ENCODE measurements at regions not wholly inside any gene's neighbourhood (a gene's known extent, or its start where the extent isn't known, plus 50 kb on each side); places are given as distances from the start of the nearest gene placed in this dataset.
"Not testable (repeated sequence)": the region's sequence is repeated elsewhere in the genome, so short reads cannot be mapped to it uniquely, and the experiment has no call there.

DNA sequence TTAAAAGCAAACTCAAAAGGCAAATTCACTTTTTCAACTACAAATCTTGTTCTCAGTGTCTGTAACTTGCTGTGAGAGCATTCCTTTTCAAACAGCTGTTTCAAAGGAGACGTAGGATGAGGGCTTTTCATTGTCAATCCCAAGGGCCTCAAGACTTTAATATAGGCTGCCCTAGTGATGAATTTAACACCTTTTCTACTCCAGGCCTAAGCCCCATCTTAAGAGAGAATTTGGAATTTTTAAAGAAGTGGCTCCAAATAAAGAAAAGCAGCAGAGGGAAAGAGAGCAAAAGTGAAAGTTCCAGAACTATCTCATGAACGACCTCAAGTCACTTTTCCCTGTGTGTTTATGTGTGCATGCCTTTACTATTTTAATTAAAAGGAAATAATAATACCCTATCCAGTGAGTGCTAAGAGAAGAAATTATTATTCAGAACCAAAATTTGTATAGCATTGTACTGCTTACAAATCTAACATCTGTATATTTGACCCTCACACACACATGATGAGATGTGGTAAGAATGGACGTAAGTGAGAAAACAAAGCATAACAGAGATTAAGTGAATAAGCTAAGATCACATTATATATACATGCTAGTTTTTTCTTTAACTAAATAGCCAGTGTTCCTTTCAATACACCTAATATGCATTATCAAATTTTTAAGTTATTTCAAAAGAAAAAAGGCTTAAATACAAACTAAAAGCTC, 196.4 kb downstream of the VGLL3 start:
- DNase-seq: no peak

DNA sequence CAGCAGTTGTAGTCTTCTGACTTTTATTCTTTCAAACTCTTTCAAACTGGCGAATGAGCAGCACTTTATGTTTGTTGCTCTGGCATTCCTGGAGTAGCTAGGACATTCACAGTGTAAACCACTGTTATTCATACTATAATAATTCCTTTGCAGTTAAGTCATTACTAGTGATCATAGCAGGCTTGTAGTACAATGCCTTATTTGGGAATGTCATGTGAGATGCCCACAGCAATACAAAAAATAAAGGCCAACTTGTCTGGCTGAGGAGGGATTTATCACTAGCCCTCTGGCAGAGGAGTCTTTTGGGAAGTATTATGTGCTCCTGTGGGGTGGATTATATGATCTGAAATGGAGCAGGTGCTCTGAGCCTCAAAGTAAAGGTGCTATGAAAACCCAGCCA, 197.2 kb downstream of the VGLL3 start:
- peak; percentile 98 for DNase-seq

DNA sequence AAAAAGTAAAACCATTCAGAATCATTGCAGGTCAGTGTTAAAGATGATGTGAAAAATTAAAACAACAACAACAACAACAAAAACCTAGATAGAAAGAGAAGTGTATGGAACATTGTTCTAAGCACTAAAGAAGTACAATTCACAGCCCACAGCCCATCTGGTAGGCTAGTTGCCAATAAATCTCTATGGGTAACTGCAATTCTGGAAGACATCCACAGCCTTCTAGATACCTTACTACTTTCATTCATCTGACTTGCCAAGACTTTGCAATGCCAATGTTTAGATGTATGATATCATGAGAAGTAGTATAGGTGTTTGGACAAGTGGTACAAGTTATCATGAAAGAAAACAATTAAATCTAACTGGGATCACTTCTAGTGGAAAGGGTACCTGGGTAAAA, 198.6 kb downstream of the VGLL3 start:
- no peak for DNase-seq

DNA sequence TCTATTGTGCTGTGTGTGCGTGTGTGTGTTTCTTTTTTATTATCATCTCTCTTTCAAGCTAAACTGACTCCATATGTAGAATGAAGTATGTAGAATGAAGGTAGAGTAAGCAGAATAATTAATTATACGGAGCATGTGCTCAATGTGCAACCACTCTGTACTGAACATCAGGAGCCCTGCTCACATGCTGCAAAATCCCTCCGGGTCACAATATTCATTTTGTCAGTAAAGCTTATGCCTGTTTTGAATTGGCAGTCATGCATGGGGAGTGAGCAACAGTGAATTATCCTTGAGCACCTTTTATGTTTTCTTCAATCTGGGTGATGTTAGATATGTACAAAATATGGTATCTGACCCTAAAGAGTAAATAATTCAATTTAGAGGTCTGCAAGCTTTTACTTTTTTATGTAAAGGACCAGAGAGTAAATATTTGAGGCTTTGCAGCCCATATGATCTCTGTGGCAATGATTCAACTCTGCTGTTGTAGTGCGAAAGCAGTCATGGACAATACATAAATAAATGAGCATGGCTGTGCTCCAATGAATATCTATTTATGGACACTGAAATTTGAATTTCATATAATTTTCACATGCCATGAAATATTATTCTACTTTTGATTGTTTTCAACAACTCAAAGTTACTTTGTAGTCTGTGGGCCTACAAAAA, 199.9 kb downstream of the VGLL3 start:
- DNase-seq: no peak

DNA sequence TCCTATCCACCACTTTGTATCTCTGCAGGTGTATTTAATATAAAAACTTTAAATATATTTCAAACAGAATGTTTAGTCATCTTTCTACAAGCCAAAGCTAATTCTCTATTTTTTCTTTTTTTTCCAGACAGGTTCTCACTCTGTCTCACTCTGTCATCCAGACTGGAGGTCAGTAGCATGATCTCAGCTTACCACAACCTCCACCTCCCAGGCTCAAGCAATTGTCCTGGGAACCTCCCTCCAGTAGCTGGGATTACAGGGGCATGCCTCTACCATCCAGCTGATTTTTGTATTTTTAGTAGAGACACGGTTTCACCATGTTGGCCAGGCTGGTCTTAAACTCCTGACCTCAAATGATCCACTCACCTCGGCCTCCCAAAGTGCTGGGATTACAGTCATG, 202.6 kb downstream of the VGLL3 start:
- peak; percentile 58 for DNase-seq

DNA sequence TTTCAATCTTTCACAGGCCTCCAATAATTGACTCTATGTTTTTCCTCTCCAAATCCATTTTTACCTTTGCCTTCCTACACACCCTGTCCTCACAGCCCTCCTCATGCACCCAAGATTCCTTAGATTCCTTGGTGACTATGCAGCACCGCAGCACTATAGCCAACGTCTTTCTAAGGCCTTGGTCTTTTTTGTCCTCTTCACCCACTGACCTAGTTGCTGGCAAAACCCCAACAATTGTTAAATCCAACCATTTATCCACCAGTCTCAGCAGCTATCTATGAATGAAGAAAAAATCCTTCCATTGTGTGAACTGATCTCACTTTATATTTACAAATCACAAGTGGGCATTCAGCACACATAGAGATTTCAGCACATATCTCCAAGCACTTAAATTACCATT, 203.9 kb downstream of the VGLL3 start:
- peak; percentile 56 for DNase-seq

DNA sequence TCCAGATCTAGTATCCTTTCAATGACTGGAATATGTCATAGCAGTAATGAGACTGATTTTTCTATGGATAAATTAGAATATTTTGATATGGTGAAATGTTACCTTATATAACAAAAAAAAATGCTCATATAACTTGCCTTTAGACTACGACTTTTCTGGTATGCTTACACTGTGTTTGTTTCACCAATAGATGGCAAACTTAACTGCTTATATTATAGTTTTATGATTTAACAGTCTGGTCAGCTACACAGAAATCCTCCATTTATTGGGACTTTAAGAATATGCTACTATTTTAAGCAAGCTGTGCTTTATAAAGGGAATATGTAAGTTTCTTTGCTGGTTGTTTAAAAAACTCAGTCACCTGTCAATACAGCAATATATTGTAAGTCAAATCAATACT, 205.6 kb downstream of the VGLL3 start:
- peak; percentile 75 for DNase-seq

DNA sequence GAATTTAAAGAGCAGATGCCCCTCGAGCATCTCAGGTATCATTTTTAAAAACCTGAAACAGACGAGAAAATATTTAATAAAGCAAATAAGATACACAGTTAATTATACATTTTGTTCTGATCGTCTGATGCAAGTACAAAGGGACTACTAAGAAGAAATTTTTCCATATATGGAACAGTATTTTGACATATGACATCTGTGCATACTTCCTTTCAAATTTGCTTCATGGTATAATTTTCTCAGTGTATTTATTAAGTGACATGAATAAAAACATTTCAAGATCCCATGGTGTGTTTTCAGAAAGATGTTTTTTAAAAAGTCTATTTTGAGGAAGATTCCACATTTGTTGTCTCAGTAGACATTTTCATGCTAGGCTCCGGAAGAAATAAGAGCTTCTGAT, 208.1 kb downstream of the VGLL3 start:
- peak; percentile 35 for DNase-seq

DNA sequence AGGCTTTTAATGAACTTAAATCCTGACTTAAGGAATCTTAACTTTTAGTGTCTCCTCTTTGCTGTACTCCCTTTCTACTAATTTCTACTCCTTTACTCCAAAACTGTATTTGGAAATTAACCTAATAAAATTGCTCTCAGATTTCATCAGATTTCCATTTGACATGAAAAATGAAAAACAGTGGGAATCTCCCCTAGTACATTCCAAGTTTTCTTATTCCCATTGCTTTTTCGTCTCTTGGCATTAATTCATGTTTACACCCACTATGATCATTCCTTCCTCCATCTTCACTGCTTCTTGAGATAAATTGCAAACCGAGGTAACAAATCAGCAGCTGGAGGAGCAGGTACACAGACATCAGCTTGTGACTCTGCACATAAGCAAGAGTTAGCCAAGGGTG, 208.7 kb downstream of the VGLL3 start:
- peak; percentile 89 for DNase-seq

DNA sequence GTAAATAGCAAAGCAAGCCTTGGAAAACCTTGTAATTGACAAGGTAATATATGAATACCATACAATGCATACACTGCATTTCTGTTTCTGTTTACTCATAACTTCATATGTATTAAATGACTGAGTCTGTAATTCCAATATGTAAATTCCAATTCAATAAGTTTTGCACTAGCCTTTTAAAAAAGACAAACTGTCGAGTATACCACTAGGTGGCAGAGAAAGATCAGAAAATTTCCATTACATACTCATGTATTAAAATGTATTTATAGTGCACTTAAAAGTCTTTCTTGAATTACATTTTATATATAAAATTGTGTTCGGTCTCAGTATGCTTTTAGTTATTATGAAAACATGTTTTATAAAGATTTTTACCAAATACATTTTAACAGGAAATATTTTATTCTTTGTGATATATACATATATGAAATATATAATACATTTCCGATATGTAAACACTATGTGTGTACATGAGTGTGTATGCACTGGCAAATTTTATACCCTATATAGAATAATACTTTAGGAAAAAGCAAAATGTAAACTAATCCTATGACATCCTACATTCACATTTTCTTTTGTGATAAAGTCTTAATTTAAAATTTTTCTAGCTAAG, 216.8 kb downstream of the VGLL3 start:
- DNase-seq: peak; percentile 57

DNA sequence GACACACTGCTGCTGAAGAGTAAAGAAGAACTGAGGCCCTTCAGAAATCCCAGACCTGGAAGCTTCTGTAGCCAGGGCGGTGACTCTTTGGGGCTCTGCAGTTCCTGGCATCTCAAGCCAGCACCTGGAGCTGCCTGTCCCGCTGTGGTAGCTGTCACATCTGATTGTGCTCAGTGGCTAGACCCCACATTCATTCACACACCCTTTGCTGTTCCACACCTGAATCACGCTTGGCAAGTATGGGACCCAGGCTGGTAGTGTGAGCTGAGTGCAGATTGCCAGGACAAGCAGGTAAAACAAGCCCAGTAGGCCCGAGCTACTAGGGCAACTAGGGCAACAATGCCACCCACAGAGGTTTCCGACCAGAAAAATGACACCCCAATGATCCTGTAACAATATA, 218.2 kb downstream of the VGLL3 start:
- no peak for DNase-seq

DNA sequence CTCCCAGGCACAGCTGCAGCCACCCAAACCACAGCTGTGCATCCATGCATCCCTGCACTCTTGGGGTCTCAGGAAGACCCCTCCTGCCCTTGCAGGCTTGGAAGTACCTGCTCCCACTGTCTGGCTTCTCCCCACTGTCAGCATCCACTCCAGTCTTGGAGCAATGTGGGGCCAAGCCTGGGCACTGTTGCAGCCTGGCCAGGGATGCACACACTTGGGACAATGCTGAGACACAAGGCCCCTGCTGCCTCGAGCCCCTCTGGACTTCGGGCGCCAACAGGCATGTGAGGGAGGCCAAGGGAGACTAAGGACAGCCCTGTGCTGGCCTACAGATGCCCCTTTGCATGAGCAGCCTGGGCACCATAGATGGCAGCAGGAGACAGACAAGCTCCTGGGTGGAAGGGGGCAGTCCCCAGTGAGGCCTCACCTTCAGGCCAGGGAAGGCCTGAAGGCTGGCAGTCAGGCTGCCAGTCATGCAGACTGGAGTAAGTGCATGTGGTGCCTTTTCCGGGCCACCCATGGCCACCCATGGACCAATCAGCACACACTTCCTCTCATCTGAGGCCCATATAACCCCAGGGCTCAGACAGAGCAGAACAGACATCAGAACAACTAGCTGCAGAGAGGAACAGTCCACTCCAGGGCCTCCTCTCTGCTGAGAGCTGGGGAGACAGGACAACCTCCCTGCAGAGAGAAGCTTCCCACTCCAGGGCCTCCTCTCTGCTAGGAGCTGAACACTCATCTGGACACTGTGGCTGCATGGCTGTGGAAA, 219.0 kb downstream of the VGLL3 start:
- no peak for DNase-seq

DNA sequence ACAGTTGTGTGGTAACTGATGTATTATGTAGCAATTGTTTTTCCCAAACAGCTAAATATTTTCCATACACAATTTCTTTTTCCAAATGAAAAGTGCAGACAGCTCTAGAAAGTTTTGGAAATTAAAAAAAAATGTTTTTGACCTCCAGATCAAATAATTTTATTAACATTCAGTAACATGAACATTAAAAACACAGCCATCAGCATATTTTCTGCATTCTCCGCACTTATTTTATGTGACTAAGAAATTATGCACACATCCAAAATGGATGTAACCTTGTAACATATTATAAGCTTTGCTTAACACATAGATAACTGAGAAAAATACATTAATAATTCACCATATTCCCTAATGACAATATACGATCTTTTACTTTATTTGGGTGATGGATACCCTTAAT, 224.6 kb downstream of the VGLL3 start:
- DNase-seq: no peak

DNA sequence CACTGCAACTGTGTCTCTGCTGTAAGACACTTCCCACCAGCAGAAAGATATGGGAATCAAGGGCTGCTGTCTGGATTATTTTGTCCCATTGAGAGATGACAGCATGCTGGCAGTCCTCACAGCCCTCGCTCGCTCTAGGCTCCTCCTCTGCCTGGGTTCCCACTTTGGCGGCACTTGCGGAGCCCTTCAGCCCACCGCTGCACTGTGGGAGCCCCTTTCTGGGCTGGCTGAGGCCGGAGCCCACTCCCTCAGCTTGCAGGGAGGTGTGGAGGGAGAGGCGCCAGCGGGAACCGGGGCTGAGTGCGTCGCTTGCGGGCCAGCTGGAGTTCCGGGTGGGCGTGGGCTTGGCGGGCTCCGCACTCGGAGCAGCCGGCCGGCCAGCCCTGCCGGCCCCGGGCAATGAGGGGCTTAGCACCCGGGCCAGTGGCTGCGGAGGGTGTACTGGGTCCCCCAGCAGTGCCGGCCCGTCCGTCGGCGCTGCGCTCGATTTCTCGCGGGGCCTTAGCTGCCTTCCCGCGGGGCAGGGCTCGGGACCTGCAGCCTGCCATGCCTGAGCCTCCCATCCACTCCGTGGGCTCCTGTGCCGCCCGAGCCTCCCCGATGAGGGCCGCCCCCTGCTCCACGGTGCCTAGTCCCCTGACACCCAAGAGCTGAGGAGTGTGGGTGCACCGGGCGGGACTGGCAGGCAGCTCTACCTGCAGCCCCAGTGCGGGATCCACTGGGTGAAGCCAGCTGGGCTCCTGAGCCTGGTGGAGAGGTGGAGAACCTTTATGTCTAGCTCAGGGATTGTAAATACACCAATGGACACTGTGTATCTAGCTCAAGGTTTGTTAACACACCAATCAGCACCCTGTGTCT, 233.4 kb downstream of the VGLL3 start:
- DNase-seq: not testable (repeated sequence)

DNA sequence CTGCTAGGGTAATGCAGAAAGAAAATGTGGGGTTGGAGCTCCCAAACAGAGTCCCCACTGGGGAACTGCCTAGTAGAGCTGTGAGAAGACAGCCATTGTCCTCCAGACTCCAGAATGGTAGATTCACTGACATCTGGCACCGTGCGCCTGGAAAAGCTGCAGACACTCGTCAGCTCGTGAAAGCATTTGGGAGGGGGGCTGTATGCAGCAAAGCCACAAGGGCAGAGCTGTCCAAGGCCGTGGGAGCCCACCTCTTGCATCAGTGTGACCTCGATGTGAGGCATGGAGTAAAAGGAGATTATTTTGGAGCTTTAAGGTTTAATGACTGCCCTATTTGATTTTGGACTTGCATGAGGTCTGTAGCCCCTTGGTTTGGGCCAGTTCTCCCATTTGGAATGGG, 242.9 kb downstream of the VGLL3 start:
- DNase-seq: no peak

DNA sequence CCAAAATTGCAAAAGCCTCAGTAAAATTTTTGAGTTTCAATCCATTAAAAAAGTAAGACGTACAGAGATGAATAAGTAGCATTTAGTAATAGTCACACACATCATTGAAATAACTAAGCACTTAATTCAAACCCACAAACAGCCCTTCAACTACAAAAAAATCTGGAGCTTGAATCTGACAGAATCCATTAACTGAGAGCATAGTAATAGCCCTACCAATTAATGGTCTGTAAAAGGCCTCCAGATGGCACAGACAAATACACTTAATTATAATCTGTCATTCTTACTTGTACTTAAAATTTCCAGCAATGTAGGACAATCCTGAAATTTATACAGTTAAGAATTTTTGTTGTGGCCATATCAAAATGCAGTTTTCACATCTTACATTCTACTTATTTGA, 246.9 kb downstream of the VGLL3 start:
- no peak for DNase-seq

DNA sequence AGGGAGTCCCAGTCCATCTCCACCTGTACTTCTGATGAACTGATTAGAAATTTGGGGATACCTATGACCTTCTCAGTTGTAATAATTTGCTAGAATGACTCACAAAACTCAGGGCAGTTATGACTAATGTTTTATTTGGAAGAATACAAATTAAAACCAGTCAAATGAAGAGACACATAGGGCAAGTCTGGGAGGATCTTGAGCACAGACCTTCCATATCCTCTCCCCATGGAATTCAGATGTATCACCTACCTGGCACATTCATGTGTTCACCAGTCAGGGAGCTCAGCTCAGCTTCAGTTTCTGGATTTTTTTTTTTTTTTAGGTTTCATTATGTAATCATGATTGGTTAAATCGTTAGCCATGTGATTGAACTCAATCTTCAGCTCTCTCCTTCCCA, 247.7 kb downstream of the VGLL3 start:
- no peak for DNase-seq

DNA sequence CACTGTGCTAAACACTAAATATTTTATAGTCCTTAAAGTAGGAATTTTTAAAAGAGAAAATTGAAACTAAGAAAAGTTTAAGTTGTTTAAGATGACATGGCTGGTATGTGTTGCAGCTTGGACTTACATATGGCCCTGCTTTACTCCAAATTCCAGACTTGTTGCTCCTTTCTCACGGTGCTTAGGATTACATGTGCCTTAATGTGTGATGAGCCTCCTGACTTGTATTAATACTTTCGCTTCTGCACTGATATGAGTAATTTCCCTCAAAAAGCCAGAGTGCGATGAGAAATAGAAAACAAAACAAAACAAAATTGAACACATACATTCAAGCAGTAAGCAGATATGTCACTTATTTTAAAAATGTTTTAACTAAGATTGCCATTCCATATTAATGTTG, 250.2 kb downstream of the VGLL3 start:
- DNase-seq: peak; percentile 26

DNA sequence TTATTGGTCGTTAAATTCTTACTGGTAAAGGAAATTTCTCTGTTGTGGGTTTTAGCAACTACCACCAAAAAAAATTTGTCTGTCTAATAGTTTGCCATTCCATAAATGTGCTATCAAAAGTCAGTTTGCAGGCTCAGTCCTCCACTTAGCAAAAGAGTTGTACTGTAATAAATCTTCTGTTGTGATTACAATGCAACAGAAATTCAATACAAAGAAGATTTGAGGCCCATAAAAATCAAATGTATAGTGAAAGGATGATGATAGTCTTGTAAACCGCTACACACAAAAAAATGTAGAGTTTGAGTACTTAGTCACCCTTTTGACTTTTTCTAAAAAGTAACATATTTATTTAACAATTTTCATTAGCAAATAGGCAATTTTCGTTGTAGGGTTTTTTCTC, 251.7 kb downstream of the VGLL3 start:
- DNase-seq: no peak

DNA sequence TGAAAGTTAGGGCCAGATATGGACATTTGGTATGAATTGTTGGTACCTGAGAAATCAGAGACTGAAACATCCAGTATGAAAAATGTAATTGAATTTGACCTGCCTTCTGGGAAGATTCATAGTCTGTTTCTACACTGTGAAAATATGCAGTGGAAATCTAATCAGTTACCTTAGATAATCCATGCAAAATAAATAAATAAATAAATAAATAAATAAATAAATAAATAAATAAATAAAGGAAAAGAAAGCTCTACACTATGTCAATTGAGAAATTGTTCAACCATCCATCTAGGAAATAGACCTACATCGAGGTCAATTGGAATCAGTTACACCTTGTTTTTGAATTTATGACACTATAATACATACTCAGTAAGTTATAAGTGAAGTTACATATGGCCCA, 252.3 kb downstream of the VGLL3 start:
- DNase-seq: no peak

DNA sequence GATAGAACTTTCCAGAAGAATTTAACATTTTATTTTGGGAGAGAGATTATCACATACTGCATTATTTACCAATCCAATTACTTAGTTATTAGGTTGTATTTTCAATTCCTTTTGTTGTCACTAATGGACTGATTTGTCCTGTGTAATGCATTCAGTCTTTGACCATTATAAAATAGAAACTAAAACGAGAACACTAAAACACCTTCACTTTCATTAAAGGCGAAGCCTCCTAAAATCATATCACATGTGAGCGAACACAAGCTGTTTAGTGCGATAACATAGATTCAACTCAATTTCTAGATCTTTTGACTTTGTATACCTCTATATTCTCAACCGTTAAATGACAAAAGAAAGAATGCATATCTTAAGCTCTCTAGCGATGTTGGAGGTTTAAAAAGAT, 253.4 kb downstream of the VGLL3 start:
- no peak for DNase-seq

DNA sequence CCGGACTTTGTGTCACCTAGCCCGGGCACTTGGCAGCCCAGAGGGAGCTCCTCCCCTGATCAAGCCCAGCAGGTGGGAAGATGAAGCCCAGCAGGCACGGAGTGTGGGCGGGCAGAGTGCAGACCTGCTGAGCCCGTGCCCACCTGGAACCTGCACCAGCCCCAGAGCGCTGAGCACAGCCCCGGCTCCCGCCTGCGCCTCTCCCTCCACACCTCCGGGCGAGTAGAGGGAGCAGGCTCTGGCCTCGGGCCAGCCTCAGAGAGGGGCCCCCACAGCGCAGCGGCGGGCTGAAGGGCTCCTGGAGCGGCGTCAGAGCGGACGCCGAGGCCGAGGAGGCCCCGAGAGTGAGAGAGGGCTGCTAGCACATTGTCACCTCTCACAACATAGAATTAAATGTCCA, 257.7 kb downstream of the VGLL3 start:
- DNase-seq: no peak

Data from fibroblast of skin of scalp (primary cell).